Cortex of kidney (tissue), 1 donor: ENCODE measurements at regions not wholly inside any gene's neighbourhood (a gene's known extent, or its start where the extent isn't known, plus 50 kb on each side); places are given as distances from the start of the nearest gene placed in this dataset.

ENCODE experiments used
- DNase-seq: peaks from one replicate; lab custom pipeline; 2025; lab: John Stamatoyannopoulos, UW

- DNase-seq: no peak
Observed at GRCh38 chr14:85380881-85381280, 149.1 kb upstream of the FLRT2 start.

- no peak for DNase-seq
Observed at GRCh38 chr14:85382341-85382740, 147.6 kb upstream of the FLRT2 start.

- no peak for DNase-seq
Observed at GRCh38 chr14:85387181-85387580, 142.8 kb upstream of the FLRT2 start.

GRCh38 chr14:85390236-85390635, 139.7 kb upstream of the FLRT2 start:
- no peak for DNase-seq

- DNase-seq: no peak
Observed at GRCh38 chr14:85391455-85391854, 138.5 kb upstream of the FLRT2 start.

GRCh38 chr14:85391892-85392291, 138.1 kb upstream of the FLRT2 start:
- no peak for DNase-seq

GRCh38 chr14:85399186-85399585, 130.8 kb upstream of the FLRT2 start:
- no peak for DNase-seq

GRCh38 chr14:85400678-85401077, 129.3 kb upstream of the FLRT2 start:
- DNase-seq: no peak

- no peak for DNase-seq
Observed at GRCh38 chr14:85401384-85401783, 128.6 kb upstream of the FLRT2 start.

GRCh38 chr14:85402569-85403162, 127.3 kb upstream of the FLRT2 start:
- DNase-seq: no peak

GRCh38 chr14:85409481-85410210, 120.3 kb upstream of the FLRT2 start:
- DNase-seq: no peak

GRCh38 chr14:85412756-85413155, 117.2 kb upstream of the FLRT2 start:
- no peak for DNase-seq

- no peak for DNase-seq
Observed at GRCh38 chr14:85413836-85414526, 116.0 kb upstream of the FLRT2 start.

GRCh38 chr14:85415015-85415712, 114.8 kb upstream of the FLRT2 start:
- peak; percentile 4 for DNase-seq

- DNase-seq: no peak
Observed at GRCh38 chr14:85416771-85417170, 113.2 kb upstream of the FLRT2 start.

GRCh38 chr14:85417396-85417795, 112.5 kb upstream of the FLRT2 start:
- DNase-seq: no peak

- DNase-seq: no peak
Observed at GRCh38 chr14:85418721-85419120, 111.2 kb upstream of the FLRT2 start.

GRCh38 chr14:85420278-85420677, 109.7 kb upstream of the FLRT2 start:
- DNase-seq: no peak

- DNase-seq: no peak
Observed at GRCh38 chr14:85420707-85421106, 109.2 kb upstream of the FLRT2 start.

GRCh38 chr14:85421186-85421877, 108.6 kb upstream of the FLRT2 start:
- no peak for DNase-seq

- DNase-seq: no peak
Observed at GRCh38 chr14:85423889-85424288, 106.1 kb upstream of the FLRT2 start.

GRCh38 chr14:85425507-85425906, 104.4 kb upstream of the FLRT2 start:
- no peak for DNase-seq
